Keratinocyte (primary cell): ENCODE measurements at regions not wholly inside any gene's neighbourhood (a gene's known extent, or its start where the extent isn't known, plus 50 kb on each side); places are given as distances from the start of the nearest gene placed in this dataset.
A peak's percentile ranks its signal among the peaks of the same experiment; 100 is the strongest.

Experiments
- DNase-seq: peaks from one replicate; pipeline ENCODE4 v3.0.0-alpha.2; 2011; ENCODE audit warnings: low read depth, missing footprints, low spot score
- FAIRE-seq: peaks from 2 replicates; lab custom pipeline; 2011; peaks lifted over from hg19 to GRCh38; lab: Jason Lieb, UNC
- H2AFZ ChIP-seq: 2 replicates; pipeline ENCODE4 v1.6.0; 2012; ENCODE audit warnings: low read length, control low read depth, inconsistent platforms; ENCODE audit not compliant: control insufficient read depth
- H3K27ac ChIP-seq: 2 replicates; pipeline ENCODE4 v1.5.1; 2011; ENCODE audit warnings: low read length; ENCODE audit not compliant: control insufficient read depth, insufficient read depth
- H3K27me3 ChIP-seq: 3 replicates; pipeline ENCODE4 v1.6.0; 2011; ENCODE audit warnings: low read length; ENCODE audit not compliant: control insufficient read depth, insufficient read depth; ENCODE audit errors: extremely low read depth
- H3K36me3 ChIP-seq, 2 experiments: 2 replicates in 1 of 2; 3 replicates in 1 of 2; pipeline ENCODE4 v1.5.1; 2011; ENCODE audit warnings: low read length in 2 of 2, mild to moderate bottlenecking in 1 of 2; ENCODE audit not compliant: control insufficient read depth in 2 of 2, insufficient read depth in 2 of 2; ENCODE audit errors: extremely low read depth in 1 of 2
- H3K4me1 ChIP-seq: 3 replicates; pipeline ENCODE4 v1.5.1; 2011; ENCODE audit warnings: low read length; ENCODE audit not compliant: control insufficient read depth, insufficient read depth; ENCODE audit errors: extremely low read depth
- H3K4me2 ChIP-seq: 3 replicates; pipeline ENCODE4 v1.6.0; 2011; ENCODE audit warnings: low read depth, low read length; ENCODE audit not compliant: control insufficient read depth, insufficient read depth; ENCODE audit errors: extremely low read depth
- H3K4me3 ChIP-seq, 3 experiments: fragments of 200-600 bp in 1 of 3; sonication (generic) in 1 of 3; 2 replicates in 2 of 3; 3 replicates in 1 of 3; pipeline ENCODE4 v1.5.1; 2011 to 2016; ENCODE audit warnings: low read length in 3 of 3, mild to moderate bottlenecking in 3 of 3, control low read depth in 2 of 3, inconsistent platforms in 1 of 3, low read depth in 1 of 3, mixed read lengths in 1 of 3, mixed run types in 1 of 3, moderate library complexity in 1 of 3; ENCODE audit not compliant: control insufficient read depth in 2 of 3, insufficient read depth in 2 of 3; ENCODE audit errors: extremely low read depth in 1 of 3
- H3K79me2 ChIP-seq: 2 replicates; pipeline ENCODE4 v1.6.0; 2012; ENCODE audit warnings: low read length; ENCODE audit not compliant: control insufficient read depth, insufficient read depth
- H3K9ac ChIP-seq: 3 replicates; pipeline ENCODE4 v1.6.0; 2011; ENCODE audit warnings: low read length; ENCODE audit not compliant: control insufficient read depth, insufficient read depth; ENCODE audit errors: extremely low read depth
- H3K9me1 ChIP-seq: 3 replicates; pipeline ENCODE4 v1.6.0; 2011; ENCODE audit warnings: low read length; ENCODE audit not compliant: control insufficient read depth, insufficient read depth; ENCODE audit errors: extremely low read depth
- H3K9me3 ChIP-seq: 2 replicates; pipeline ENCODE4 v1.5.1; 2012; ENCODE audit warnings: low read depth, low read length; ENCODE audit not compliant: control insufficient read depth
- H4K20me1 ChIP-seq: 3 replicates; pipeline ENCODE4 v1.6.0; 2011; ENCODE audit warnings: low read length; ENCODE audit not compliant: control insufficient read depth, insufficient read depth; ENCODE audit errors: extremely low read depth
- CTCF ChIP-seq, 3 experiments: IDR thresholded peaks in 1 of 3; conservative IDR thresholded peaks in 1 of 3; optimal IDR thresholded peaks in 1 of 3; 2 replicates in 2 of 3; 3 replicates in 1 of 3; pipeline versions ENCODE3 to v1.5.1; 2011; ENCODE audit warnings: low read length in 3 of 3, mild to moderate bottlenecking in 3 of 3, moderate library complexity in 2 of 3, control low read depth in 1 of 3, inconsistent platforms in 1 of 3; ENCODE audit not compliant: insufficient read depth in 2 of 3; ENCODE audit errors: extremely low read depth in 1 of 3
- EZH2 ChIP-seq: IDR thresholded peaks from one replicate; pipeline ENCODE4 v1.6.1; 2012; ENCODE audit warnings: inconsistent platforms, mild to moderate bottlenecking, low read length, moderate library complexity
- dilution Hi-C: fragments of 300-500 bp; cut with MboI; formaldehyde crosslinking; loops from one replicate; pipeline ENCODE4 v1.7.0; 2020; ENCODE audit warnings: low sequenced_read_pairs; ENCODE audit not compliant: extremely low pct_ligation_motif_present

- H3K9me1 ChIP-seq = no peaks in the 10 kb centered on the region
- no peak for FAIRE-seq
Measured at GRCh38 chr12:93087840-93088610, 158.9 kb upstream of the EEA1 start.

GRCh38 chr12:93089805-93090569, 160.9 kb upstream of the EEA1 start:
- Histone ChIP-seq H3K9ac (peak overlapping the region; percentile 51), H3K4me3 (peak overlapping the region in 1 of 3 experiments; percentile 9), H3K27ac (peak overlapping the region; percentile 92), H3K4me2 (peak overlapping the region; percentile 68), H3K27me3 (no peaks in the 10 kb centered on the region), H3K36me3 (no peaks in the 10 kb centered on the region), H3K9me3 (no peaks in the 10 kb centered on the region), H3K79me2 (no peaks in the 10 kb centered on the region), H3K4me1 (peaks cover 36% of the 10 kb centered on the region), H3K9me1 (no peaks in the 10 kb centered on the region), H4K20me1 (no peaks in the 10 kb centered on the region), H2AFZ (peak overlapping the region; percentile 57)
- TF ChIP-seq EZH2 (no peak), CTCF (optimal IDR thresholded peaks at IDR 0.05 in 1 of 3, IDR thresholded peaks at IDR 0.05 in 1 of 3, conservative IDR thresholded peaks at IDR 0.05 in 1 of 3; ENCODE audit: extremely low read depth in 1 of 3, insufficient read depth in 2 of 3, low read length in 3 of 3) (no peak)
- peak; percentile 91 for FAIRE-seq
- dilution Hi-C loops = no loop called here
- peak; percentile 85 for DNase-seq

More at GRCh38 chr12:93087840-93088610, 158.9 kb upstream of the EEA1 start:
- TF ChIP-seq EZH2 (no peak), CTCF (optimal IDR thresholded peaks at IDR 0.05 in 1 of 3, IDR thresholded peaks at IDR 0.05 in 1 of 3, conservative IDR thresholded peaks at IDR 0.05 in 1 of 3; ENCODE audit: extremely low read depth in 1 of 3, insufficient read depth in 2 of 3, low read length in 3 of 3) (no peak)
- Histone ChIP-seq H3K27me3 (no peaks in the 10 kb centered on the region), H3K4me2 (no peak overlapping the region), H3K79me2 (no peaks in the 10 kb centered on the region), H2AFZ (no peak overlapping the region), H3K36me3 (no peaks in the 10 kb centered on the region), H3K9me3 (no peaks in the 10 kb centered on the region), H3K4me1 (peaks cover 36% of the 10 kb centered on the region), H3K9ac (no peak overlapping the region), H3K4me3 (no peak overlapping the region), H3K27ac (peak overlapping the region; percentile 61), H4K20me1 (no peaks in the 10 kb centered on the region)
- DNase-seq = no peak
- dilution Hi-C loops = no loop called here
